ENCODE measurements at regions not wholly inside any gene's neighbourhood (a gene's known extent, or its start where the extent isn't known, plus 50 kb on each side); places are given as distances from the start of the nearest gene placed in this dataset.
"Not testable (repeated sequence)": the region's sequence is repeated elsewhere in the genome, so short reads cannot be mapped to it uniquely, and the experiment has no call there.

DNA sequence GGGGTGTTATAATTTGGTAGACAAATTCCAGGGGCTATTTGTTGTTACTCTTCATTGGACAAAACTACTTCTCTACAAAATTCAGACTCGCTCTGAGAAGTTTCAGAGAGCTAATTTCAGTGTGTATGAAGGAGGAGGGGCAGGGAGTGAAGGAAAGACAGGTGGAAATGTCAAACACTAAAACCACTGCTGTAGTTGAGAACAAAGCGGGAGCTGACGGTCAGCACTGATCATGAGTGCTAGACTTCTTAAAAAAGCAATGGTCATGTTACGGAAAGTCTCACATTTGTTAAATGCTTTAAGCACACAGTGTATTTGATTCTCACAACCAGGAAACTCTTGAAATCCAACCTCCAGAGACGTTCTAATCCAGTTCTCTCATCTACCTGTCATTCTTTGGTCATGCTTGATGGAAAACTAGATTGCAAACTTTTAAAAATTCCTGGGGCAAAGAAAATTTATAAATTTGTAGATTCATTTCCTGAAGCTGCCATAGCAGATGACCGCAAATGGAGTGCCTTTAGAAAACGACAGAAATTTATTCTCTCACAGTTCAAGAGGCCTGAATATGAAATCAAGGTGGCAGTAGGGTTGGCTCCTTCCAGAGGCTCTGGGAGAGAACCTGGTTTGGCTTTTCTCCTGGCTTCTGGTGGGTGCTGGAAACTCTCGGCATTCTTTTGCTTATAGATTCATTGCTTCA lies 100.7 kb upstream of the CARMIL1 start:
- no peak for DNase-seq (ENCODE audit: low read depth in 2 of 2, low spot score in 1 of 2)

DNA sequence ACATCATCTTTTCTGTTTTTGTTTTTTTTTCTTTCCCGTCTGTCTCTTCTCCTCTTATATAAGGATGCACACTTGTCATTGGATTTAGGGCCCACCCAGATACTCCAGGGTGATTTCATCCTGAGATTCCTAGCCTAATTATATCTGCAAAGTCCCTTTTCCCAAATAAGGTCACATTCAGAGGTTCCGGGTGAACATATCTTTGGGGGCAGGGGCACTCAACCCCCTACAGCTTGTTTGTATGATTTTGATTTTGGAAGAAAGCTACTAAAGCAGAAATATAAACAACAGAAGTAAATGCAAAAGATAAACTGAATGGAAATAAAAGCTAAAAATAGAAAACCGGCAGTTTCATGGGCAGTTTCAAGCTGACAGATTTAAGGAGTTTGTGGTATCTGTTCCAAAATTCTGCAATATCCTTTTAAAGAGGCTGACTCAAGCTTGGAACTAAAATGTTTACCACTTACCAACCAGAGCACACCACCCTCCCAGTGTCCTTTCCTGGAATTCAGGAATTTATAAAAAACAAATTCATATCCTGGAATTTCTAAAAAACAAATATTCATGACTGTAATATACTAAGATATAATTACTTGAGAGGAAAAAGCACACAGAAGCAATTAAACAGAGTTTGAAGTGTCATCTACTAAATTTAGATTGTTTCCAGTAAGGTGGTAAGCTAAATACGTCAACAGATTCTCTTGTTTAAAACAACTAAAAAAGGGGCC lies 100.0 kb upstream of the CARMIL1 start:
- DNase-seq (ENCODE audit: low read depth in 2 of 2, low spot score in 1 of 2) = no peak

DNA sequence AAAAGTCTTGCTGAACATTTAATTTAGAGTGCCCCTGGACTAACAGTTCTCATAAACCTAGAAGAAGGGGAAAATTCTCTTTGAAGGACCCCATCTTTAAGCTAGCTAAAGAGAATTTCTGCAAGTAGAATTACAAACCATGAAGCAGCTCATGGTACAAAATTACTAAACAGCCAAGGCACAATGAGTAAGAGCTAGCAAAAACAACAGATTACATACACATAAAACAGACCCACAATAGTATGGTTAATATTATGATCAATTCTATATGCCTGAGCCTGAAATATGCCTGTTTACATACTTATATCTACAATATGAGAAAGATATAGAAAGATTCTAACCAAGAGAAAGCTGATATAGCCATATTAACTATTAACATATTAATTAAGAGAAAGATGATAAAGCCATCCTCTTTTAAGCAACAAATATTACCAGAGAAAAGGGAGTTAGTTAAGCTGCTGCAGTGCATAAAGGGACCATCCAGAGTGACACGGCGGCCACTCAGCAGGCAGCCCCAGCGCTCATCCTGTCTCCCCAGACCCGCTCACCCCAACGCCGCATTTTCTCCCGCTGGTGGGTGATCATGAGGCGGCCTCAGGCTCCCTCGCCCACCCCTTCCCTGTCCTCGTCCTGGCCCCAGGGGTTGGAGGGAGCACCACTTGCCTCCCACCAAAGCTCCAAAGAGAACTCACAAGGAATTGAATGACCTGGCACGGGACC lies 98.4 kb upstream of the CARMIL1 start:
- DNase-seq (ENCODE audit: low read depth in 2 of 2, low spot score in 1 of 2) = no peak

DNA sequence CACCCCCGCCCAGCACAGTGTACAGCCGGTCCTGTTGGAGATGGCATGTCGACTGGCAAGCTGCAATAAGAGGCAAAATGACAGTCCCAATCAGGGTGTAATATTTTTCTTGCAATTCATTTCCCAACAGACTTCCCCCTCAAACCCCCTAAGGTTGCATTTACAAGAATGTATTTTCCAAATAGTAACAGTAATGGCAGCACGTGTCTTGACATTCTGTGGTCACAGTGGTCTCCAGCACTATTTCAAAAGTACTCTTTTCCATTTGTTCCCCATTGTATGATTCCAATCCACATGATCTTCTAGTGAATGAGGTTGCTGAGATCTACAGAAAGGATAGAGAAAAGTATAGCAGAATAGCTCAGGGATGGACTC lies 97.8 kb upstream of the CARMIL1 start:
- DNase-seq (ENCODE audit: low read depth in 2 of 2, low spot score in 1 of 2) = no peak

DNA sequence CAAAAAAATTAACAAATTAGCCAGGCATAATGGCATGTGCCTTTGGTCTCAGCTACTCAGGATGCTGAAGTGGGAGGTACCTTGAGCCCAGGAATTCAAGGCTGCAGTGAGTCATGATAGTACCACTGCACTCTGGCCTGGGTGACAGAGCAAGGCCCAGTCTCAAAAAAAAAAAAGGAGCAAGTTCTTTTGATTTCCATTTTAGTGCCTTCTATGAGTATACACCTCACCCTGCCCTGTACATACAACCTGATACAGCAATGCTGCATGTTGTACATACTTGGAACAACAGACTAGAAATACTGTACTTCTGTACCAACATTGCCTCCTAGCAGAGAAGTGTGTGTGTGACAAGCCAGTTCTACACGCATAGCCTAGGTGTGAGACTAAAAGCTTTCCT lies 97.3 kb upstream of the CARMIL1 start:
- DNase-seq (ENCODE audit: low read depth in 2 of 2, low spot score in 1 of 2) = no peak

DNA sequence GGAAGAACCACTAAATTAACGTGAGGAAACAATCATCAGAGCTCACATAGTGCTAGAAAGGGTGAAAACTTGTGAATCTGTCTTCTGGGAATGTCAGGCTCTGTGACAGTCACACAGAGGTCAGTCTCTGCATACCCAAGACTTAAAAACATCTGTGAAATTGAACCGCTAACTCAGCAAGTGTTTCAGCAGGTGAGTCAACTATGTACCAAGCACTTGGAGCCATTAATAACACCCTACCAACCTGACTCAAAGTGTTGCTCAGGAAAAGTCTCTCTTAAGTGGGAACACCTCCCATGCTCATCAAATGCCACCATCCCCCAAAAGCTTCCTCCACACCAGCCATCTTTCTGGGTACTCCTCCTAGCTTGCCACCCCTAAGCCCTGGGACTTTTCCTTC lies 92.3 kb upstream of the CARMIL1 start:
- no peak for DNase-seq (ENCODE audit: low read depth in 2 of 2, low spot score in 1 of 2)

DNA sequence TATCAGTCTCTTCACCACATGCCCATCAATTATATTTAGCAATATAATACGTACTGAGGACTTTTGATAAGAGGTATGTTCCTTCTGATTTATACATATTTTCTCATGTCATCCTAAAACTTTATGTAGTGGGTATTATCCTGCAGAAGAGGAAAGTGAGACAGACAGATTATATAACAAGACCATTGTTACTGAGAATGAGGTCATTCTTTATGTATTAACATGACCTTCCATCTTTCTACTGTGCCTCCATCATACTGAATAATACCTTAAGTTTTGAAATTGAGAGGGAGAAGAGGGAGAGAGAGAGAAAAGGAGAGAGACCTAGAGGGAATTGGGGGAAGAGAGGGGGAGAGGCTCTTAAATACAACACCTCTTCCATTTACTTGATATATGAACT lies 90.9 kb upstream of the CARMIL1 start:
- DNase-seq (ENCODE audit: low read depth in 2 of 2, low spot score in 1 of 2) = no peak

DNA sequence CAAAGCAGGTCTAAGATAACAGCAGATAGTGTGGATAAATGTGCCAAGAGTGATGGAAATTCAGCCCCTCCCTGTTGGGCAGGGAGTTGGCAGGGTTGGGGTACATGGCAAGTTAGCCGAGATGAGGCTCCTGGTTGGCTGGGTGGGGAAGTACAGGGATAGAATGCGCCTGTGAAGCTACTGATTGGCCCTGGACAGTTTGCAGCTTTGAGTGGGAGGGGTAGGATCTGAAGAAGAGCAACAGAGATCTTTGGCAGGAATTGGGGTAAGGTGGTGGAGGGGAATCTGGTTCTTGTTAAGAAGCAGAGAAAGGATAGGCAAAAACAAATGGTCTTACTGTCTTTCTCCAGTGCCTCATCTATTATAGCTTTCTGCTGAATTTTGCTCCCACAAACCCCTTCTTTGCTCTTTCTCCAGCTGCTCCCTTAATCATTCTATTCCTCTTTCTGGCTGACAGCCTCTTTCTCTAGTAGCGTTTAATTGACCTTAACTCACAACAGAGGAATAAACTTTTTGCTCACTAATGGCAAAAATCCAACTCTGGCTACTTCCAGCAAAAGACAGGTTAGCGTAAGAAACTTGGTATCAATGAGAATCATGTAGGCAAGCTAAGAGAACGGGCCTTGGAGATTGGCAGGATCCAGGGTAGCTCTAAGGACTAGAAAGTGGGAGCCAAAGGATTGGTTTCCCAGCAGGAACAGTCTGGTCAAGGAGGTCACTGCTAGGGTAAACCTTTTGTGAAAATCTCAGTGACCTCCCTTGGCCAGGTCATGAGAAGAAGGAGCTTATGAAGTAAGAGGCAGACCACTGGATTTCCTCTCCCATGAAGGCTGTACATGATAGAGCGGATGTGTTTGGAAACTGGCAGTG lies 86.3 kb upstream of the CARMIL1 start:
- DNase-seq (ENCODE audit: low read depth in 2 of 2, low spot score in 1 of 2) = no peak

DNA sequence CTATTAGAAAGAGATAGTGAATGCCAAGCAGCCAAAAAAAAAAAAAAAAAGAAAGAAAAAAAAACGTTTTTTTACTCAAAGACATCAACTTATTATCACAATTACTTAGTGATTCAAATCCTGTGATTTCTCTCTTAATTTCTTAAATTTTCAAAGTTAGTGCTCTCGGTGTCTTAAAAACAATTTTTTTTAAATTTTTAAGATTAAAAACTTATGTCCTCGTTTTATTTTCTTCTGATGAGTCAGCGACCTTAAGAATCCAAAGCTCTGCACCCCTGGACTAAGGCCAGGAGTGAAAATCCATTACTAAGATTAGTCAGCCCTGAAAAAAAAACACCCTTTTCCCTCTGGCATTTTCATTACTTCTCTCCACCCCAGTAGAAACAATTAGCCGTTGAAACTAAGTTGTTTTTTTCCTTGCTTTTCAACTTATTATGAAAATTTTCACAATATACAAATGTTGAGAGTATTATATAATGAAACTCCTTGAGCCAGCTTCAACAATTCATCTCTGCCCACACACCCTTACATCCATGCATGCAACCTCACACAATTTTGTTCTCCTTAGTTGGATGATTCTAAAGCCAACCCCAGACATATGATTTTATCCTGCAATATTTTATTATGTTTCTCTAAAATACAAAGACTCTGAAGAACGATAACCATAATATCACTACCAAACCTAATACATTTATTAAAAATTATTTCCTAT lies 85.6 kb upstream of the CARMIL1 start:
- no peak for DNase-seq (ENCODE audit: low read depth in 2 of 2, low spot score in 1 of 2)

DNA sequence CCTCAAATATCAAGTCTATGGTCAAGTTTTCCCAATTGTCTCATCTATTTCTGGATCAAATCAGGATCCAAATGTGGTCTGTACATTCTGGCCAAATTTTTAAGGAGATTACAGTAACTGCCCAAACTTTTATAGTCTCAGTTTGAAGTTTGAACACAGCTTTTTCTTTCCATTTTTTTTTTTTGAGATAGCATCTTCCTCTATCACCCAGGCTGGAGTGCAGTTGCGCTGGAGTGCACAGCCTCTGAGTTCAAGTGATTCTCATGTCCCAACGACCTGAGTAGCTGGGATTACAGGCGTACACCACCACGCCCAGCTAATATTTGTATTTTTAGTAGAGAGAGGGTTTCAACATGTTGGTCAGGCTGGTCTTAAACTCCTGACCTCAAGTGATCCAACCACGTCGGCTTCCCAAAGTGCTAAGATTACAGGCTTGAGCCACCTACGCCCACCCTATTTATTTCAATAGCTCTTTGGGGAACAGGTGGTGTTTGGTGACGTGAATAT lies 84.9 kb upstream of the CARMIL1 start:
- DNase-seq (ENCODE audit: low read depth in 2 of 2, low spot score in 1 of 2) = no peak

DNA sequence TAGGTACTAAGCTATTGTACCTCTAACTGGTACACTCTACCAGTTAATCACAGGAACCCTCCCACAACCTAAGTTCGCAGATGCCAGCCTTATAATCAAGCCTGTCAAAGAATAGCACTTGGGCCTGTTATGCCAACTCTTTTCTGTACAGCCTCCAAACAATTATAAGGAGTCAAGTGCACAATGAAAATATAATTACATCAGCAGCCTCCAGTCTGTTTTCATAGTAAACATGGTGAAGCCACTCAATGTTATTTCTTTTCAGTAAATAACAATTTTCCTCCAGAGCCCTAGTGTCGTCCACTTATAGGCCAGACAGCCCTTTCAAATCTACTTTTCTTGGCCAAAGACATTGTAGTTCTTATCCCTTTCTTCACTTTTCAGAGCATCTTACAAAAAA lies 82.7 kb upstream of the CARMIL1 start:
- no peak for DNase-seq (ENCODE audit: low read depth in 2 of 2, low spot score in 1 of 2)

DNA sequence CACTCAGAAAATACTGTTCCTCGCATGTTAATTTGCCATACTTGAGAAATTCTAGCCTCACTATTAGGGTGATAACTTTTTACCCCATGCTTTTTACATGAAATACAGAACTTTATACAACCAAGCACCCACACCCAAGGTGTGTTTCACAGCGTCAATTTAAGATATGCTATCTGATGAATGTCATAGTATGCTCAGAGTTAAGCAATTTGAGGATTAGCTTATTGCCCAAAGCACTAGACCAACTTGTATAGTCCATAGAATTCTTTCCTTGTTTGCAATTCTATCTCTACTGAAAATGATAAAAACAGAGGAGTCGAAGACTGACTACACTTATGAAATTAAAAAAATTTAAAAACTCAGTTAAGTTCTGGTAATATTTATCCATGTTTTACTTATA lies 82.1 kb upstream of the CARMIL1 start:
- DNase-seq (ENCODE audit: low read depth in 2 of 2, low spot score in 1 of 2) = no peak

DNA sequence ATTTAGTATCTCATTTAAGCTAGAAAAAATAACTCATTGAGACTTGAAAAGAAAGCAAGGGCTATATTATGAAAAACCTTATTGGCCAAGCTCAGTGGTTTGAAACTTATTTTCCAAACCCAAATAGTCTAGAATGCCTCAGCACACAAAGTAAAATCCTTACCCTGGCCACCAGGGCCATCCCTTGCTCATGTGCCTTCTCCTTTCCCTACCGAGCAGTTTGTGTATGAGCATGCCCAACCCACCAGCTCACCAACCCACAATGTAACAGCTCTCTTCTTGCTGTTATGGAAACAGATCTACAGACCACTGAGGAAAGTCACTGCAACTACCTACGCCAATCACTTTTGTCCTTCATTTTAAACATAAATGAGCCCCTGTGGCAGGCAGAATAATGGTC lies 79.6 kb upstream of the CARMIL1 start:
- no peak for DNase-seq (ENCODE audit: low read depth in 2 of 2, low spot score in 1 of 2)

DNA sequence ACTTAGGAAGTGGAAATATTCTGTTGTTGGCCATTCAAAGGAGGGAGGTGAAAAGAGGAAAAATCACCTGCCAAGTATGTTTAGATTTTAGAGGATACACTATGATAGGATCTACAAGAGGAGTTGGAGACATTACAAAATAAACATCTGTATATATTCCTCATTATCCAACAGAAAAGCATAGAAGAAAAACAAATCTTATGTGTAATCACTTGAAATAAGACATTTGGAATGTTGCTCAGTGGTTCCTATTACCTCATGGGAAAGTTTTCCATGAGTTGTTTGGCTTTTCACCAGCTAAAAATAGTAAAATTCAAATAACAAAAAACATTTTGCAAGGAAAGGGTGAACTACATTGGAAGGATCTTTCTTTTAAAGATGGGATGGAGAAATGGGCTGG lies 76.7 kb upstream of the CARMIL1 start:
- DNase-seq (ENCODE audit: low read depth in 2 of 2, low spot score in 1 of 2) = no peak

DNA sequence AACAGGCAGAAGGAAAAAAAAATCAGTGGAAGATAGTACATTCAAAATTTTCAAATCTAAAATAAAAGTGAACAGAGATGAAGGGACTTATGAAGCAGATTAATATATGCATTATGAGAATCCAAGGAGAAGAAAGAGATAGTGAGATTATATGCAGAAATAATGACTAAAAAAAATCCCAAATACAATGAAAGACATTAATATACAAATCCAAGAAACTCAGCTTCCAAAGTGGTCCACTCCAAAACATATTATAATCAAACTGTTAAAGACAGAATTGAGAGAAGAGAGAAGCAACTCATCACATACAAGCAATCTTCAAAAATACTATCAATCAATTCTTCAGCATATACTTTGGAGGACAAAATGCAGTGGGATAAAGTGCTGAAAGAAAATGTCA lies 73.5 kb upstream of the CARMIL1 start:
- no peak for DNase-seq (ENCODE audit: low read depth in 2 of 2, low spot score in 1 of 2)

DNA sequence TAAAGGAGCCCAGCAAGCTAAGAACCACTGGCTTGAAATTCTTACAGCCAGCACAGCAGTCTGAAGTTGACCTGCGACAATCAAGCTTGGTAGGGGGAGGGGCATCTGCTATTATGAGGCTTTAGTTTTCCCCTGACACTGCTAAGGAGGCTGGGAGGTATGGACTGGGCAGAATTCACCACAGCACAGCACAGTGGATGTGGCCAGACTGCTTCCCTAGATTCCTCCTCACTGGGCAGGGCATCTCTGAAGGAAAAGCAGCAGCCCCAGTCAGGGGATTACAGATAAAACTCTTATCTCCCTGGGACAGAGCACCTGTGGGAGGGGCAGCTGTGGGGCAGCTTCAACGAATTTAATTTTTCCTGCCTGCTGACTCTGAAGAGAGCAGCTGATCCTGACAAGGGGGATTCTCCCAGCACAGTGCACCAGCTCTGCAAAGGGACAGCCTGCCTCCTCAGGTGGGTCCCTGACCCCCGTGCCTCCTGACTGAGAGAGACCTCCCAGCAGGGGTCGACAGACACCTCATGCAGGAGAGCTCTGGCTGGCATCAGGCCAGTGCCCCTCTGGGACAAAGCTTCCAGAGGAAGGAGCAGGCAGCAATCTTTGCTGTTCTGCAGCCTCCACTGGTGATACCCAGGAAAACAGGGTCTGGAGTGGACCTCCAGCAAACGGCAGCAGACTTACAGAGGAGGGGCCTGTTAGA lies 71.6 kb upstream of the CARMIL1 start:
- DNase-seq (ENCODE audit: low read depth in 2 of 2, low spot score in 1 of 2) = not testable (repeated sequence)

DNA sequence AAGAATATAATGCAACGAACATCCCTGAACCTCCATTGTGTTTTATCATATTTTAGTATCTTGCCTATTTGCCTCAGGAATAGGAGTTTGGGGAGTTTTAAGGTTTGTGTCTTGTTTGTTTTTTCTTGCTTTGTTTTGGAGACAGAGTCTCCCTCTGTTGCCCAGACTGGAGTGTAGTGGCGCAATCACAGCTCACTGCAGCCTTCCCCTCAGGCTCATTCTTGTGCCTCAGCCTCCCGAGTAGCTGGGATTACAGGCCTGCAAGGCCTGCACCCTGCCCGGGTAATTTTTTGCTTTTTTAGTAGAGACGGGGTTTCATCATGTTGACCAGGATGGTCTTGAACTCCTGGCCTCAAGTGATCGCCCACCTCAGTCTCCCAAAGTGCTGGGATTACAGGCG lies 63.3 kb upstream of the CARMIL1 start:
- DNase-seq (ENCODE audit: low read depth in 2 of 2, low spot score in 1 of 2) = no peak

DNA sequence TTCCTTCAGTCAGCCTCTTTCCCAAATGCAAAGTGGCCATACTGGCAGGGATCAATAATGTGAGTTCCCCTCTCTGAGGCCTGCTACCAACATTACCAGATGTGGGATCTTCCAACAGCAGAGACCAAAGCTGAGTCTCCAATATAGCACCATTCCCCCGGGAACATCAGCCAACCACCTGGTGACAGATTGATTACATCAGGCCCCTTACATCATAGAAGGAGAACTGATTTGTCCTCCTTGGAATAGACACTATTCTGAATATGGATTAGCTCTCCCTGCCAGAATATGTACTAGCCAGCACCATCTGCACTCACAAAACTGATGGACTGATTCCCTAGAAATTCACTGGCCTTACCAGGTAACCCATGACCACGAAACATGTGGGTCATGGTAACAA lies 61.9 kb upstream of the CARMIL1 start:
- DNase-seq (ENCODE audit: low read depth in 2 of 2, low spot score in 1 of 2) = no peak

DNA sequence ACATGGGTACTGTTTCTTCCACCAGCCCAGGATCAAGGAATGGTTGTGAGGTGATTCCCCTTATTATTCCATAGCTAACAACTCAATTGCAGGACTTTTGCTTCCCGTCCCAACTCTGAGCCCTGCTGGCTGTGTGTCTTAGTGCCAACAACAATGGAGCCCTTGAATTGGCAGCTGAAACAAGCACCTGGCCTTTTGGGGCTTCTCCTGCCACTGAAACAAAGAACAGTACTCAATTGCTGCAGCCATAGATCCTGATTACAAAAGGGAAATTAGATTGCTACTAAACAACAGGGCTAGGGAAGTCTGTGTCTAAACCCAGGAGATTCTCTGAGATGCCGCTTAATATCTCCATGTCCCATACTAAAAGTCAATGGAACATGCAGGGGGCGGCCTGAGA lies 61.3 kb upstream of the CARMIL1 start:
- no peak for DNase-seq (ENCODE audit: low read depth in 2 of 2, low spot score in 1 of 2)

DNA sequence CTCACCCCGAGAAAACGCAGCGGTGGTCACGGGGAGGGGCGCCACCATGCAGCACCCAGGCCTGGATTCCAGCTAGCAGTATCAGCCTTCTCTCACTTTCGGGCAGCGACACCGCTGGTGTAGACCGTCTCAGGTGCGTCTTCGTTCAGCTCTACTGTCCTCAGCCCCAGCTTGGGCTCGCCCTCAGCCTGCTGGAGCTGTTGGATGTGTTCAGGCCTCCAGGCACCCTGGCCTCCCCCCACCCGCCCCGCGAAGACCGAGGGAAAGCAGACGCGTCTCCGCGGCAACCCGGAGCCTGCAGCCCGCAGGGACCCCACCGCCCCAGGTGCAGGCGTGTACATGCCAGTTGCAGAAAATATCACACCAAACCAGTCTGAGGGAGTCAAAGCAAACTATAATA lies 60.8 kb upstream of the CARMIL1 start:
- DNase-seq (ENCODE audit: low read depth in 2 of 2, low spot score in 1 of 2) = no peak
